ENCODE measurements at regions not wholly inside any gene's neighbourhood (a gene's known extent, or its start where the extent isn't known, plus 50 kb on each side); places are given as distances from the start of the nearest gene placed in this dataset.

DNA sequence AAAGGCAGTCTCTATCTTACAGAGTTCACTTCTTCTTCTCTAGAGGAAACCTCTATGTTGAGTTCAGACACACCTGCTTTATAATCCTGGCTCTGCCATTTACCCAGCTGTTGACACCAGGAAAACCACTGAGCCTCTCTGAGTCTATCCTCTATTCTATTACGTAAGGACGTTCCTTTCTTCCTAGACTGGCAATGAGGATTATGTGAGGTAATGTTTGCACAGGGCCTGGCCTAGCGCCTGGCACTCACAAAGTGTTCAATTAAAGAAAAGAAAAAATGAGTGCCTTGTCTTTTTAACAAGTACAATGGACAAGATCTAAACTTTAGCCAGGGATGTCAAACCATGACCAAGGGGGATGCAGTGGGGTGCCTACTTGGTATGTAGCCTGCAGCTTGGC lies 641.9 kb upstream of the TBX3 start:
- peaks cover 1% of the 10 kb centered on the region for H3K4me1 Mint-ChIP-seq (ENCODE audit: low read depth)
- TF ChIP-seq CTCF (IDR thresholded peaks at IDR 0.05; ENCODE audit: unreplicated experiment), result no peak
- H3K27me3 Mint-ChIP-seq, result peaks cover 7% of the 10 kb centered on the region

GRCh38 chr12:115324949-115325593 lies 641.1 kb upstream of the TBX3 start:
- Mint-ChIP-seq H3K9me3 (ENCODE audit: low read depth) (peaks cover 5% of the 10 kb centered on the region), H3K4me1 (ENCODE audit: low read depth) (peaks cover 1% of the 10 kb centered on the region)

More for the DNA sequence above, 641.9 kb upstream of the TBX3 start:
- Mint-ChIP-seq H3K4me3 (ENCODE audit: low read depth) (no peak overlapping the region), H3K9me3 (ENCODE audit: low read depth) (peaks cover 5% of the 10 kb centered on the region), H3K27ac (no peak overlapping the region), H3K36me3 (ENCODE audit: insufficient read depth) (no peaks in the 10 kb centered on the region)
- no peak for DNase-seq (ENCODE audit: low spot score, unreplicated experiment)

GRCh38 chr12:115323223-115323905 lies 639.4 kb upstream of the TBX3 start:
- TF ChIP-seq CTCF (IDR thresholded peaks at IDR 0.05; ENCODE audit: unreplicated experiment), result no peak
- Mint-ChIP-seq H3K4me1 (ENCODE audit: low read depth) (peaks cover 1% of the 10 kb centered on the region), H3K4me3 (ENCODE audit: low read depth) (no peak overlapping the region), H3K27me3 (peaks cover 12% of the 10 kb centered on the region), H3K36me3 (ENCODE audit: insufficient read depth) (no peaks in the 10 kb centered on the region), H3K9me3 (ENCODE audit: low read depth) (no peaks in the 10 kb centered on the region), H3K27ac (no peak overlapping the region)
- no peak for DNase-seq (ENCODE audit: low spot score, unreplicated experiment)

More at GRCh38 chr12:115324949-115325593, 641.1 kb upstream of the TBX3 start:
- DNase-seq (ENCODE audit: low spot score, unreplicated experiment), result no peak
- Mint-ChIP-seq H3K27ac (no peak overlapping the region), H3K27me3 (peaks cover 11% of the 10 kb centered on the region), H3K4me3 (ENCODE audit: low read depth) (no peak overlapping the region), H3K36me3 (ENCODE audit: insufficient read depth) (no peaks in the 10 kb centered on the region)
- no peak for TF ChIP-seq CTCF (IDR thresholded peaks at IDR 0.05; ENCODE audit: unreplicated experiment)

- no peak for DNase-seq (ENCODE audit: low spot score, unreplicated experiment)
- H3K27ac Mint-ChIP-seq, result no peak overlapping the region
- H3K4me1 Mint-ChIP-seq (ENCODE audit: low read depth), result peaks cover 1% of the 10 kb centered on the region
- no peaks in the 10 kb centered on the region for H3K36me3 Mint-ChIP-seq (ENCODE audit: insufficient read depth)
- TF ChIP-seq CTCF (IDR thresholded peaks at IDR 0.05; ENCODE audit: unreplicated experiment), result no peak
- H3K4me3 Mint-ChIP-seq (ENCODE audit: low read depth), result no peak overlapping the region
- H3K27me3 Mint-ChIP-seq, result peaks cover 10% of the 10 kb centered on the region
- H3K9me3 Mint-ChIP-seq (ENCODE audit: low read depth), result no peaks in the 10 kb centered on the region
Observed at GRCh38 chr12:115322275-115322674, 638.3 kb upstream of the TBX3 start.

DNA sequence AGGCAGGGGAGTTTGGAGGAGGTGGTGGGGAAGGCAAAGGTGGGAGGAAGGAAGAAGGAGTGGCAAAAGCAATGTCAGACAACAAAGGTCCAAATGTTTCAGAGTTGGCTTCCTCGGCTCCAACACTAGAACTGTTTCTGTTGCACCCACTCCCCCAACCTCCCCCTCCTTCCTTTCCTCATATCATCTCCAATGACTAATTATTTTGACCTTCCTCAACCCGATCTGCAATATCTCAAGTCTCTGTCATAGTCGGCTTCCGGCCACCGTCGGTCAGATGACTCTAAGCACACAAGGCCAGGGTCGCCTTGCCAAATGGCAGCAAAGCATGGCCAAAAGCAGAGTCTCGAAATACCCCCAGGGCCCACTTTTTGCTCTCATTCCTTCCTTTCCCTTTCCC lies 637.0 kb upstream of the TBX3 start:
- Mint-ChIP-seq H3K4me1 (ENCODE audit: low read depth) (peaks cover 1% of the 10 kb centered on the region), H3K9me3 (ENCODE audit: low read depth) (no peaks in the 10 kb centered on the region), H3K27ac (no peak overlapping the region), H3K36me3 (ENCODE audit: insufficient read depth) (no peaks in the 10 kb centered on the region), H3K27me3 (peaks cover 9% of the 10 kb centered on the region), H3K4me3 (ENCODE audit: low read depth) (no peak overlapping the region)
- no peak for DNase-seq (ENCODE audit: low spot score, unreplicated experiment)
- TF ChIP-seq CTCF (IDR thresholded peaks at IDR 0.05; ENCODE audit: unreplicated experiment), result no peak
